Ovary (tissue), 7 donors: ENCODE measurements at regions not wholly inside any gene's neighbourhood (a gene's known extent, or its start where the extent isn't known, plus 50 kb on each side); places are given as distances from the start of the nearest gene placed in this dataset.

ENCODE experiments used
- DNase-seq, 5 donors: peaks; one replicate each; pipeline ENCODE4 v3.0.0-alpha.2; 2019 to 2020
- H3K27ac ChIP-seq, 2 donors: fragments of 200-600 bp; one replicate each; pipeline versions ENCODE4 v1.5.1 to v1.8.0; 2019 to 2022
- H3K27me3 ChIP-seq: fragments of 200-600 bp; one replicate; pipeline ENCODE4 v1.8.0; 2022
- H3K36me3 ChIP-seq: fragments of 200-600 bp; sonication (generic); one replicate; pipeline ENCODE4 v1.5.1; 2019
- H3K4me1 ChIP-seq: one replicate; pipeline ENCODE4 v1.8.1; 2013; ENCODE audit warnings: mild to moderate bottlenecking, moderate library complexity; ENCODE audit not compliant: insufficient read depth
- H3K4me3 ChIP-seq: fragments of 200-600 bp; sonication (generic); one replicate; pipeline ENCODE4 v1.5.1; 2017
- H3K9me3 ChIP-seq, 2 donors: fragments of 200-600 bp in 1 of 2; sonication (generic) in 1 of 2; one replicate each; pipeline versions ENCODE4 v1.5.1 to v1.8.1; 2013 to 2019; ENCODE audit warnings: mild to moderate bottlenecking in 1 of 2, moderate library complexity in 1 of 2
- EP300 ChIP-seq: sonication (generic); formaldehyde crosslinking; IDR thresholded peaks from one replicate; pipeline ENCODE4 v1.6.1; 2017; ENCODE audit warnings: antibody characterized with exemption
- POLR2A ChIP-seq: fragments of 450-650 bp; IDR thresholded peaks from one replicate; pipeline ENCODE4 v1.6.1; 2017; ENCODE audit warnings: antibody characterized with exemption, mild to moderate bottlenecking, moderate library complexity
- WGBS, 3 donors: extraction: QIAGEN DNeasy Blood & Tissue Kit in 1 of 3; methylation state at CpG; one replicate each; pipeline versions ENCODE4 v1.1.5 to v1.1.7; 2013 to 2017; 5-methylcytosine and 5-hydroxymethylcytosine counted together
- intact Hi-C, 4 donors: fragments of 100-400 bp; cut with DNase I; formaldehyde crosslinking; loops; one replicate each; pipeline versions ENCODE4 v1.11.0 to v1.15.1; 2022 to 2023
- TF ChIP-seq, protein P1 (sequence below), 3 donors: fragments of 450-650 bp in 2 of 3; fragments of 200-600 bp in 1 of 3; IDR thresholded peaks; one replicate each; pipeline versions ENCODE4 v1.5.1 to v1.8.0; 2016 to 2022; ENCODE audit warnings: antibody characterized with exemption in 3 of 3, mild to moderate bottlenecking in 1 of 3
- donor health status: DM: no; HTN: no; CAD: no; lungs with moderate emphysema.
- donor health status: DM: no; HTN: no; CAD: no.
- donor health status: Bipolar disorder and iron deficiency.
- donor health status: DM: no; HTN: no; CAD: no.
- donor health status: DM: yes; HTN: yes; CAD: no.

DNA sequence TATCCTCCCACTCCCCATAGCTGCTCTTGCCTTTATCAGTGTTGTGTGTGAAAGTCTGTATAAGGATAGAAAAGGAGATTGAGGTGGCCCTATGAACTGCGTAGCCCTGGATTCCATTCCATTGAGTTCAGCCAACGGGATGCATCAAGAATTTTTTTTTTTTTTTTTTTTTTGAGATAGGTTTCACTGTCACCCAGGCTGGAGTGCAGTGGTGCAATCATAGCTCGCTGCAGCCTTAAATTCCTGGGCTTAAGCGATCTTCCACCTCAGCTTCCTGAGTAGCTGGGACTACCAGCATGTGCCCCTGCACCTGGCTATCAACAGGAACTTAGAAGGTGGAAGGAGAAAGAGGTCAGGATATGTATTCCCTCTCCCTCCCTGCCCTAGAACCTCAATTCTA lies 187.2 kb upstream of the SPRY1 start:
- 93 to 96% (median 95%) methylated on average over 4 of the region's 4 CpGs for WGBS, 3 donors
- Histone ChIP-seq H3K4me1 (no peaks in the 10 kb centered on the region), H3K36me3 (no peaks in the 10 kb centered on the region), H3K27me3 (no peaks in the 10 kb centered on the region), H3K27ac (no peak overlapping the region), H3K4me3 (no peak overlapping the region), H3K9me3 (no peaks in the 10 kb centered on the region)
- DNase-seq = no peak
- TF ChIP-seq POLR2A (no peak), EP300 (no peak)
- TF ChIP-seq, protein P1, sequence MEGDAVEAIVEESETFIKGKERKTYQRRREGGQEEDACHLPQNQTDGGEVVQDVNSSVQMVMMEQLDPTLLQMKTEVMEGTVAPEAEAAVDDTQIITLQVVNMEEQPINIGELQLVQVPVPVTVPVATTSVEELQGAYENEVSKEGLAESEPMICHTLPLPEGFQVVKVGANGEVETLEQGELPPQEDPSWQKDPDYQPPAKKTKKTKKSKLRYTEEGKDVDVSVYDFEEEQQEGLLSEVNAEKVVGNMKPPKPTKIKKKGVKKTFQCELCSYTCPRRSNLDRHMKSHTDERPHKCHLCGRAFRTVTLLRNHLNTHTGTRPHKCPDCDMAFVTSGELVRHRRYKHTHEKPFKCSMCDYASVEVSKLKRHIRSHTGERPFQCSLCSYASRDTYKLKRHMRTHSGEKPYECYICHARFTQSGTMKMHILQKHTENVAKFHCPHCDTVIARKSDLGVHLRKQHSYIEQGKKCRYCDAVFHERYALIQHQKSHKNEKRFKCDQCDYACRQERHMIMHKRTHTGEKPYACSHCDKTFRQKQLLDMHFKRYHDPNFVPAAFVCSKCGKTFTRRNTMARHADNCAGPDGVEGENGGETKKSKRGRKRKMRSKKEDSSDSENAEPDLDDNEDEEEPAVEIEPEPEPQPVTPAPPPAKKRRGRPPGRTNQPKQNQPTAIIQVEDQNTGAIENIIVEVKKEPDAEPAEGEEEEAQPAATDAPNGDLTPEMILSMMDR (IDR thresholded peaks at IDR 0.05) = no peak
- intact Hi-C loops = no loop called here

DNA sequence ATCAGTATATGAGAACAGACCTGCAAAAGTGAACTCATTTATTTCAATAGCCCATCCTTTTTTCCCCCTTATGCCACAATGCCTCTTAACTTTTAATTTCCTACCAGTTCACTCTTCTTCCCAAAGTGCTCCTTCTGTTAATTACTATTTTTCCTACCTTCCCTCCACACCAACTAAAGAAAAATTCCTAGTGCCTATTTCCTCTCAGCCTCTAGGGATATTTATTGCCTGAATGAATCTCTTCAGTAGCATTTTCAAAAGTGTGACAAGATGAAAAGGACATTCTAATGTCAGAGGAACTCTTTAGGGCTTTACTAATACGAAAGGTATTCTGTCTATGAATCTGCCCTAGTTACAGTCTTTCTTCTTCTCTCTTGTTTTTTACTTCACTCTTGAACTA lies 181.1 kb upstream of the SPRY1 start:
- WGBS, 3 donors = 93 to 98% (median 95%) methylated on average over 1 of the region's 1 CpG
- no peak for DNase-seq
- no peaks in the 10 kb centered on the region for H3K4me1 ChIP-seq
- no peaks in the 10 kb centered on the region for H3K27me3 ChIP-seq
- intact Hi-C loops = no loop called here
- H3K36me3 ChIP-seq = no peaks in the 10 kb centered on the region
- no peak overlapping the region for H3K27ac ChIP-seq
- no peaks in the 10 kb centered on the region for H3K9me3 ChIP-seq
- TF ChIP-seq POLR2A (no peak), EP300 (no peak)
- TF ChIP-seq, protein P1 (IDR thresholded peaks at IDR 0.05) = no peak
- H3K4me3 ChIP-seq = no peak overlapping the region

- Histone ChIP-seq H3K4me3 (no peak overlapping the region), H3K27ac (no peak overlapping the region), H3K9me3 (no peaks in the 10 kb centered on the region), H3K27me3 (no peaks in the 10 kb centered on the region), H3K36me3 (no peaks in the 10 kb centered on the region), H3K4me1 (no peaks in the 10 kb centered on the region)
- DNase-seq = no peak
- TF ChIP-seq POLR2A (no peak), EP300 (no peak)
- TF ChIP-seq, protein P1 (IDR thresholded peaks at IDR 0.05) = no peak
- intact Hi-C loops = no loop called here
- WGBS, 3 donors = 16 to 39% (median 18%) methylated on average over 1 of the region's 1 CpG
Observed at GRCh38 chr4:123216543-123216942, 180.1 kb upstream of the SPRY1 start.

DNA sequence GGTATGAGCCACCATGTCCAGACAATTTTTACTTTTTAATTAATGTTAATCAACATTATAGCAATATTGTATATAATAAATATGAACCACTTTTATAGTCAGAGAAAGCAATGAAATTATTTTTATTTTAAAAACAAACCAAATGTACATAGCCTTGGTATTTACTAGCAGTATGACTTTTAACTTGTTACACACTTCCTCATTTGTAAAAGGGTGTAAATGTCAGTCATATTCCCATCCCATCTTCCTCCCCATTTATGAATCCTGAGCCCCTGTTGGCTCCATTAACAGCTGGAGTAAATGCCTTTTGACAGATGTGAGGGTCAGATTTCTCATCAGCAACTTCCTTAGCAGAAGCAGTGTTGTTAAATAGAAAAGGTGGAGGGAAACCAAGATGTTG lies 179.6 kb upstream of the SPRY1 start:
- Histone ChIP-seq H3K27ac (no peak overlapping the region), H3K4me1 (no peaks in the 10 kb centered on the region), H3K4me3 (no peak overlapping the region), H3K36me3 (no peaks in the 10 kb centered on the region), H3K9me3 (no peaks in the 10 kb centered on the region), H3K27me3 (no peaks in the 10 kb centered on the region)
- no peak for TF ChIP-seq POLR2A
- TF ChIP-seq, protein P1 (IDR thresholded peaks at IDR 0.05) = no peak
- DNase-seq = no peak
- intact Hi-C loops = no loop called here

DNA sequence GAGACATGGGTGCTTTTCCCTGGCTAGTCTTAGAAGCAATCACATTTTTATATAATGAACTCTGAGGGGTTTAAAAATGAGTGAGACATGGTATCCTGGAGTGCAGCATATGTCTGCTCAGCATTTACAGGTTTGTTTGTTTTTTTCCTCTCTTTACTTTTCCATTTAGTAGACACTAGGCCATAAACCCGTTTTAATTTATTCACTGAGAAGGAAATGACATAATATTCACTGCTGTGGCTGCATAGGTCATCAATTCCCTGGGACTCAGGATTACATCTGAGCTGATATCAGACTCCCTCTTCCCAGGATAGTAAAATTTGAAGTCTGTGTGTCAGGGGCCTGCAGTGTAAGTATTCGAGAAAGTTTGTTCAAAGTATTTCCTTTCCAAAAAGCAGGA lies 178.9 kb upstream of the SPRY1 start:
- no peak for DNase-seq
- 33 to 51% (median 47%) methylated on average over 2 of the region's 2 CpGs for WGBS, 3 donors
- TF ChIP-seq EP300 (no peak), POLR2A (no peak)
- TF ChIP-seq, protein P1 (IDR thresholded peaks at IDR 0.05) = no peak
- no peaks in the 10 kb centered on the region for H3K9me3 ChIP-seq
- H3K27ac ChIP-seq = no peak overlapping the region
- H3K27me3 ChIP-seq = no peaks in the 10 kb centered on the region
- no peaks in the 10 kb centered on the region for H3K36me3 ChIP-seq
- no peaks in the 10 kb centered on the region for H3K4me1 ChIP-seq
- intact Hi-C loops = no loop called here
- no peak overlapping the region for H3K4me3 ChIP-seq
